WTC11 (cell line): ENCODE measurements at regions not wholly inside any gene's neighbourhood (a gene's known extent, or its start where the extent isn't known, plus 50 kb on each side); places are given as distances from the start of the nearest gene placed in this dataset.

Experiments used
- ATAC-seq: fragments of 200-7000 bp; cut with Tn5 transposase; 2 replicates; pipeline ENCODE4 v1.10.0; 2021; ENCODE audit warnings: mild to moderate bottlenecking, moderate library complexity
- CTCF ChIA-PET: fragments of 300-600 bp; sonication (Branson Sonifier 250); formaldehyde crosslinking; loops from one replicate; lab custom pipeline; 2021; ENCODE audit warnings: antibody characterized with exemption; lab: Charles Lee
- POLR2A ChIA-PET: fragments of 350-600 bp; sonication (Branson Sonifier 250); formaldehyde crosslinking; loops from one replicate; lab custom pipeline; 2021; ENCODE audit warnings: antibody characterized with exemption; lab: Charles Lee
- DNase-seq: peaks from one replicate; pipeline ENCODE4 v3.0.0; 2021; ENCODE audit warnings: low spot score
- H3K27ac Mint-ChIP-seq: 2 replicates; pipeline ENCODE4 v1.8.0; 2021; ENCODE audit warnings: mixed read lengths
- H3K27me3 Mint-ChIP-seq: 2 replicates; pipeline ENCODE4 v1.8.0; 2021; ENCODE audit warnings: low read depth, mild to moderate bottlenecking, moderate library complexity, mixed read lengths
- H3K36me3 Mint-ChIP-seq: 2 replicates; pipeline ENCODE4 v1.8.0; 2021; ENCODE audit warnings: mixed read lengths
- H3K4me1 Mint-ChIP-seq: 2 replicates; pipeline ENCODE4 v1.8.0; 2022; ENCODE audit warnings: mixed read lengths
- H3K4me3 Mint-ChIP-seq: 2 replicates; pipeline ENCODE4 v1.8.0; 2021; ENCODE audit warnings: mild to moderate bottlenecking, moderate library complexity, mixed read lengths
- H3K9me3 Mint-ChIP-seq: 2 replicates; pipeline ENCODE4 v1.8.0; 2021; ENCODE audit warnings: mixed read lengths
- ATF1 ChIP-seq: sonication (generic); formaldehyde crosslinking; IDR thresholded peaks from 2 replicates; pipeline ENCODE4 v1.8.1; 2023; ENCODE audit warnings: mild to moderate bottlenecking, moderate library complexity, missing genetic modification reagents
- ETV6 ChIP-seq: sonication (generic); formaldehyde crosslinking; IDR thresholded peaks from 2 replicates; pipeline ENCODE4 v1.8.1; 2022; ENCODE audit warnings: mild to moderate bottlenecking, missing genetic modification reagents
- FOXP4 ChIP-seq: sonication (generic); formaldehyde crosslinking; IDR thresholded peaks from 2 replicates; pipeline ENCODE4 v1.8.0; 2022; ENCODE audit warnings: mild to moderate bottlenecking, missing genetic modification reagents
- GABPB1 ChIP-seq: sonication (generic); formaldehyde crosslinking; IDR thresholded peaks from 2 replicates; pipeline ENCODE4 v1.8.1; 2023; ENCODE audit warnings: mild to moderate bottlenecking, missing genetic modification reagents
- HMGXB4 ChIP-seq: sonication (generic); formaldehyde crosslinking; IDR thresholded peaks from 2 replicates; pipeline ENCODE4 v1.8.1; 2023; ENCODE audit warnings: mild to moderate bottlenecking, moderate library complexity, missing genetic modification reagents
- NFYB ChIP-seq: sonication (generic); formaldehyde crosslinking; conservative IDR thresholded peaks from 2 replicates; pipeline ENCODE4 v1.8.0; 2022; ENCODE audit warnings: low read depth, missing genetic modification reagents
- PRDM15 ChIP-seq: sonication (generic); formaldehyde crosslinking; IDR thresholded peaks from 2 replicates; pipeline ENCODE4 v1.8.0; 2022; ENCODE audit warnings: missing genetic modification reagents
- PREB ChIP-seq: sonication (generic); formaldehyde crosslinking; IDR thresholded peaks from 2 replicates; pipeline ENCODE4 v1.8.1; 2022; ENCODE audit warnings: mild to moderate bottlenecking, missing genetic modification reagents, moderate library complexity, borderline replicate concordance
- RELA ChIP-seq: sonication (generic); formaldehyde crosslinking; IDR thresholded peaks from 2 replicates; pipeline ENCODE4 v1.8.1; 2022; ENCODE audit warnings: missing genetic modification reagents, mild to moderate bottlenecking, borderline replicate concordance
- ZNF281 ChIP-seq: sonication (generic); formaldehyde crosslinking; IDR thresholded peaks from 2 replicates; pipeline ENCODE4 v1.8.0; 2023; ENCODE audit warnings: mild to moderate bottlenecking, missing genetic modification reagents
- ZNF425 ChIP-seq: fragments of 250-450 bp; sonication (Bioruptor Pico); conservative IDR thresholded peaks from 2 replicates; pipeline ENCODE4 v1.9.0; 2021; ENCODE audit warnings: mild to moderate bottlenecking
- ZNF532 ChIP-seq: fragments of 250-450 bp; sonication (Bioruptor Pico); IDR thresholded peaks from 2 replicates; pipeline ENCODE4 v1.9.0; 2021; ENCODE audit warnings: mild to moderate bottlenecking, borderline replicate concordance
- TF ChIP-seq, protein P1 (sequence below): sonication (generic); formaldehyde crosslinking; IDR thresholded peaks from 2 replicates; pipeline ENCODE4 v1.8.0; 2022; ENCODE audit warnings: mild to moderate bottlenecking, missing genetic modification reagents
- TF ChIP-seq, protein P2 (sequence below): sonication (generic); formaldehyde crosslinking; IDR thresholded peaks from 2 replicates; pipeline ENCODE4 v1.8.0; 2022; ENCODE audit warnings: mild to moderate bottlenecking, missing genetic modification reagents
- TF ChIP-seq, protein P3 (sequence below): sonication (generic); formaldehyde crosslinking; IDR thresholded peaks from 2 replicates; pipeline ENCODE4 v1.8.0; 2023; ENCODE audit warnings: missing genetic modification reagents

DNA sequence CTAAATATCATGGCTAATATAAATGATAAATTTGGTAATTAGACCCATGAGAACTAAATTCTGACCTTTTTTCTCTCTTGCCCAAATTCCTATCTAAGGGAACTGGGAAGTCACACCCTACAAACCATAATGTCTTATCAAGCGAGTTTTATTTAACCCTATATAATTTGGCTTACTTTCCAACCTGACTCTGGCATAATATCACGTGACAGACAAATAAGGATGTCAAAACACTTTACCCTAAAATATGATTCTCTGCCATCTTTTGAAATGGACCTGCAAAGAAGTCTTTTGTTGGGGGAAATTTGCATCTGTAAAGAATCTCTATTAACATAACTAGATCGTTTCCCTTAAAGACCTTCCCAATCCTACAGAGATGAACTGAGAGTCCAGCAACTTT lies 1823.5 kb upstream of the LRRTM1 start (continued):
- TF ChIP-seq ZNF532 (no peak), PRDM15 (CRISPR knock-in tag) (no peak), PREB (CRISPR knock-in tag) (no peak), NFYB (no peak), GABPB1 (CRISPR knock-in tag) (no peak), RELA (CRISPR knock-in tag) (no peak), FOXP4 (CRISPR knock-in tag) (no peak), HMGXB4 (CRISPR knock-in tag) (no peak)
- TF ChIP-seq, protein P1, sequence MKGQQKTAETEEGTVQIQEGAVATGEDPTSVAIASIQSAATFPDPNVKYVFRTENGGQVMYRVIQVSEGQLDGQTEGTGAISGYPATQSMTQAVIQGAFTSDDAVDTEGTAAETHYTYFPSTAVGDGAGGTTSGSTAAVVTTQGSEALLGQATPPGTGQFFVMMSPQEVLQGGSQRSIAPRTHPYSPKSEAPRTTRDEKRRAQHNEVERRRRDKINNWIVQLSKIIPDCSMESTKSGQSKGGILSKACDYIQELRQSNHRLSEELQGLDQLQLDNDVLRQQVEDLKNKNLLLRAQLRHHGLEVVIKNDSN, result no peak
- TF ChIP-seq, protein P2, sequence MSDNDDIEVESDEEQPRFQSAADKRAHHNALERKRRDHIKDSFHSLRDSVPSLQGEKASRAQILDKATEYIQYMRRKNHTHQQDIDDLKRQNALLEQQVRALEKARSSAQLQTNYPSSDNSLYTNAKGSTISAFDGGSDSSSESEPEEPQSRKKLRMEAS (CRISPR knock-in tag), result no peak

DNA sequence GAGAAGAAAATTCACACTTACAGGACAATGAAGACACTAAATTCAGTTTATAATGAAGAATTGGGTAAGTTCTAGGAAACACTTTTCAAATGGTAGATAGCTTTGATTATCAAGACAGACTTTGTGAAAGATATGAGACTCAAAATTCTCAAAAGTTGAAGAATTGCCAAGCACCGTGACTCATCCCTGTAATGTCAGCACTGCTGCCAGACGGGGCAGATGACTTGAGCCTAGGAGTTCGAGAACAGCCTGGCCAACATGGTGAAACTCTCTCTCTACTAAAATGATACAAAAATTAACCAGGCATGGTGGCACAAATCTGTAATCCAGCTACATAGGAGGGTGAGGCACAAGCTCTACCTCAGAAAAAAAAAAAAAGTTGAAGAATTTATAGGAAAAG lies 1820.1 kb upstream of the LRRTM1 start:
- H3K4me1 Mint-ChIP-seq, result peaks cover 17% of the 10 kb centered on the region
- POLR2A ChIA-PET, result no interaction called here
- peaks cover 14% of the 10 kb centered on the region for H3K36me3 Mint-ChIP-seq
- H3K27me3 Mint-ChIP-seq, result no peaks in the 10 kb centered on the region
- DNase-seq, result no peak
- no peak; the same call in 1 of the 2 replicates for ATAC-seq
- CTCF ChIA-PET, result no interaction called here
- no peak overlapping the region for H3K27ac Mint-ChIP-seq
- peaks cover 19% of the 10 kb centered on the region for H3K9me3 Mint-ChIP-seq
- H3K4me3 Mint-ChIP-seq, result no peak overlapping the region
- TF ChIP-seq, protein P2 (CRISPR knock-in tag), result no peak
- TF ChIP-seq ZNF425 (CRISPR knock-in tag) (no peak), GABPB1 (CRISPR knock-in tag) (no peak), ETV6 (CRISPR knock-in tag) (no peak), ATF1 (CRISPR knock-in tag) (no peak), ZNF281 (CRISPR knock-in tag) (no peak)
- TF ChIP-seq, protein P3, sequence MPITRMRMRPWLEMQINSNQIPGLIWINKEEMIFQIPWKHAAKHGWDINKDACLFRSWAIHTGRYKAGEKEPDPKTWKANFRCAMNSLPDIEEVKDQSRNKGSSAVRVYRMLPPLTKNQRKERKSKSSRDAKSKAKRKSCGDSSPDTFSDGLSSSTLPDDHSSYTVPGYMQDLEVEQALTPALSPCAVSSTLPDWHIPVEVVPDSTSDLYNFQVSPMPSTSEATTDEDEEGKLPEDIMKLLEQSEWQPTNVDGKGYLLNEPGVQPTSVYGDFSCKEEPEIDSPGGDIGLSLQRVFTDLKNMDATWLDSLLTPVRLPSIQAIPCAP (CRISPR knock-in tag), result no peak
